ENCODE measurements at regions not wholly inside any gene's neighbourhood (a gene's known extent, or its start where the extent isn't known, plus 50 kb on each side); places are given as distances from the start of the nearest gene placed in this dataset.

DNA sequence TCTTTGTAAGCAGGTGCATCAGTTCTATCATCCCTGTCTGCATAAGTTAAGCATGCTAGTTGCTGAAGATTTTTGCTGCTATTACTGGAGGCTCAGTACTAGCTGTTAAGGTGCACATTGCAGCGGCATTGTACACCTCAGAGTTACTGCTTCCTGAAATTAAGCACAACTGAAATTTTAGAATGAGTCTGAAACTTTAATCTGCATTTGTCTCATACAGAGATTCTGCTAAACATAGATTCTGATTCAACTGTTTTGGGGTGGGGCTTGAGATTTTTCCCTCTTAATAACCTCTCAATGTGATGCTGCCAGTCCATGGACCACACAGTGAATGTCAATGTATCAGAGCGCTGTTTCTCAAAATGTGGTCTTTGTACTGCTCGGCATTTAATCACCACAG, 585.7 kb upstream of the GCFC2 start:
- TF ChIP-seq POLR2AphosphoS5 (IDR thresholded peaks at IDR 0.05; ENCODE audit: low read depth, low read length) = no peak
- TF ChIP-seq, protein P1, sequence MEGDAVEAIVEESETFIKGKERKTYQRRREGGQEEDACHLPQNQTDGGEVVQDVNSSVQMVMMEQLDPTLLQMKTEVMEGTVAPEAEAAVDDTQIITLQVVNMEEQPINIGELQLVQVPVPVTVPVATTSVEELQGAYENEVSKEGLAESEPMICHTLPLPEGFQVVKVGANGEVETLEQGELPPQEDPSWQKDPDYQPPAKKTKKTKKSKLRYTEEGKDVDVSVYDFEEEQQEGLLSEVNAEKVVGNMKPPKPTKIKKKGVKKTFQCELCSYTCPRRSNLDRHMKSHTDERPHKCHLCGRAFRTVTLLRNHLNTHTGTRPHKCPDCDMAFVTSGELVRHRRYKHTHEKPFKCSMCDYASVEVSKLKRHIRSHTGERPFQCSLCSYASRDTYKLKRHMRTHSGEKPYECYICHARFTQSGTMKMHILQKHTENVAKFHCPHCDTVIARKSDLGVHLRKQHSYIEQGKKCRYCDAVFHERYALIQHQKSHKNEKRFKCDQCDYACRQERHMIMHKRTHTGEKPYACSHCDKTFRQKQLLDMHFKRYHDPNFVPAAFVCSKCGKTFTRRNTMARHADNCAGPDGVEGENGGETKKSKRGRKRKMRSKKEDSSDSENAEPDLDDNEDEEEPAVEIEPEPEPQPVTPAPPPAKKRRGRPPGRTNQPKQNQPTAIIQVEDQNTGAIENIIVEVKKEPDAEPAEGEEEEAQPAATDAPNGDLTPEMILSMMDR (IDR thresholded peaks at IDR 0.05 in 2 of 3, conservative IDR thresholded peaks at IDR 0.05 in 1 of 3; ENCODE audit: borderline replicate concordance in 1 of 3, insufficient read depth in 1 of 3, low read depth in 2 of 3, low read length in 2 of 3) = no peak
